ENCODE measurements at regions not wholly inside any gene's neighbourhood (a gene's known extent, or its start where the extent isn't known, plus 50 kb on each side); places are given as distances from the start of the nearest gene placed in this dataset.

GRCh38 chr18:42264497-42264896 lies 309.5 kb downstream of the PIK3C3 start:
- Histone ChIP-seq H3K36me3 (ENCODE audit: control insufficient read depth in 2 of 3, insufficient read depth in 3 of 3, low read length in 3 of 3) (no peaks in the 10 kb centered on the region), H3K4me1 (ENCODE audit: control insufficient read depth in 2 of 3, insufficient read depth in 2 of 3, low read depth in 1 of 3, low read length in 3 of 3) (no peaks in the 10 kb centered on the region), H3K27me3 (ENCODE audit: control insufficient read depth, insufficient read depth, low read length) (no peaks in the 10 kb centered on the region), H3K27ac (ENCODE audit: low read depth in 2 of 2, low read length in 2 of 2) (no peak overlapping the region), H3K9me3 (ENCODE audit: control insufficient read depth in 2 of 3, insufficient read depth in 1 of 3, low read length in 3 of 3) (no peaks in the 10 kb centered on the region), H3K9ac (ENCODE audit: low read length in 3 of 3) (no peak overlapping the region), H3K4me3 (ENCODE audit: low read length in 3 of 3) (no peak overlapping the region)
- no peak for FAIRE-seq
- TF ChIP-seq CTCF (IDR thresholded peaks at IDR 0.05; ENCODE audit: borderline replicate concordance, extremely low read depth, insufficient read depth): no peak
- intact Hi-C loops (cut with DNase I): no loop called here
- peak in 3 of 5 donors; percentile 26 to 55 (median 41) for DNase-seq

GRCh38 chr18:42268186-42268725 lies 313.2 kb downstream of the PIK3C3 start:
- Histone ChIP-seq H3K36me3 (ENCODE audit: control insufficient read depth in 2 of 3, insufficient read depth in 3 of 3, low read length in 3 of 3) (no peaks in the 10 kb centered on the region), H3K27me3 (ENCODE audit: control insufficient read depth, insufficient read depth, low read length) (no peaks in the 10 kb centered on the region), H3K9ac (ENCODE audit: low read length in 3 of 3) (no peak overlapping the region), H3K9me3 (ENCODE audit: control insufficient read depth in 2 of 3, insufficient read depth in 1 of 3, low read length in 3 of 3) (no peaks in the 10 kb centered on the region), H3K27ac (ENCODE audit: low read depth in 2 of 2, low read length in 2 of 2) (no peak overlapping the region), H3K4me3 (ENCODE audit: low read length in 3 of 3) (no peak overlapping the region), H3K4me1 (ENCODE audit: control insufficient read depth in 2 of 3, insufficient read depth in 2 of 3, low read depth in 1 of 3, low read length in 3 of 3) (peaks cover 0 to 3% (median 0%) of the 10 kb centered on the region in 3 donors)
- DNase-seq: no peak
- TF ChIP-seq CTCF (IDR thresholded peaks at IDR 0.05; ENCODE audit: borderline replicate concordance, extremely low read depth, insufficient read depth): no peak
- FAIRE-seq: no peak
- intact Hi-C loops (cut with DNase I): no loop called here

- Histone ChIP-seq H3K36me3 (ENCODE audit: control insufficient read depth in 2 of 3, insufficient read depth in 3 of 3, low read length in 3 of 3) (no peaks in the 10 kb centered on the region), H3K4me1 (ENCODE audit: control insufficient read depth in 2 of 3, insufficient read depth in 2 of 3, low read depth in 1 of 3, low read length in 3 of 3) (peaks cover 0 to 3% (median 0%) of the 10 kb centered on the region in 3 donors), H3K9ac (ENCODE audit: low read length in 3 of 3) (no peak overlapping the region), H3K4me3 (ENCODE audit: low read length in 3 of 3) (no peak overlapping the region), H3K27me3 (ENCODE audit: control insufficient read depth, insufficient read depth, low read length) (no peaks in the 10 kb centered on the region), H3K9me3 (ENCODE audit: control insufficient read depth in 2 of 3, insufficient read depth in 1 of 3, low read length in 3 of 3) (no peaks in the 10 kb centered on the region), H3K27ac (ENCODE audit: low read depth in 2 of 2, low read length in 2 of 2) (no peak overlapping the region)
- DNase-seq (no peak), FAIRE-seq (no peak)
- TF ChIP-seq CTCF (IDR thresholded peaks at IDR 0.05; ENCODE audit: borderline replicate concordance, extremely low read depth, insufficient read depth): no peak
- intact Hi-C loops (cut with DNase I): no loop called here
Measured at GRCh38 chr18:42268798-42269197, 313.8 kb downstream of the PIK3C3 start.
